Loucy (cell line): ENCODE measurements at regions not wholly inside any gene's neighbourhood (a gene's known extent, or its start where the extent isn't known, plus 50 kb on each side); places are given as distances from the start of the nearest gene placed in this dataset.

Experiments
- H2AFZ ChIP-seq: fragments of 200-600 bp; sonication (generic); 2 replicates; pipeline ENCODE4 v1.6.0; 2016; ENCODE audit warnings: antibody characterized with exemption, mild to moderate bottlenecking, low read length, moderate library complexity
- H3F3A ChIP-seq: fragments of 200-600 bp; 2 replicates; pipeline ENCODE4 v1.6.0; 2016; ENCODE audit warnings: antibody characterized with exemption, low read depth, mild to moderate bottlenecking
- H3K27me3 ChIP-seq: fragments of 200-600 bp; sonication (generic); 2 replicates; pipeline ENCODE4 v1.6.1; 2014; ENCODE audit warnings: low read length, mild to moderate bottlenecking; ENCODE audit not compliant: insufficient read depth, poor library complexity, severe bottlenecking
- H3K36me3 ChIP-seq: fragments of 200-600 bp; sonication (generic); 2 replicates; pipeline ENCODE4 v1.6.1; 2016; ENCODE audit warnings: low read length; ENCODE audit not compliant: insufficient read depth
- H3K4me1 ChIP-seq: fragments of 200-600 bp; sonication (generic); 2 replicates; pipeline ENCODE4 v1.5.1; 2014; ENCODE audit warnings: low read length, mild to moderate bottlenecking; ENCODE audit not compliant: insufficient read depth, poor library complexity, severe bottlenecking
- H3K4me2 ChIP-seq: fragments of 200-600 bp; sonication (generic); 2 replicates; pipeline ENCODE4 v1.6.0; 2014; ENCODE audit warnings: antibody characterized with exemption, low read length, low read depth, mild to moderate bottlenecking; ENCODE audit not compliant: poor library complexity, severe bottlenecking
- H3K4me3 ChIP-seq: fragments of 200-600 bp; sonication (generic); 2 replicates; pipeline ENCODE4 v1.5.1; 2014; ENCODE audit warnings: low read length, mild to moderate bottlenecking, mixed read lengths; ENCODE audit not compliant: poor library complexity, severe bottlenecking
- H3K79me2 ChIP-seq: fragments of 200-600 bp; sonication (generic); 2 replicates; pipeline ENCODE4 v1.6.1; 2014; ENCODE audit warnings: low read length; ENCODE audit not compliant: insufficient read depth
- H3K9ac ChIP-seq: fragments of 200-600 bp; sonication (generic); 2 replicates; pipeline ENCODE4 v1.6.0; 2014; ENCODE audit warnings: mild to moderate bottlenecking, low read depth, low read length, moderate library complexity; ENCODE audit not compliant: poor library complexity, severe bottlenecking
- H3K9me2 ChIP-seq: fragments of 200-600 bp; sonication (generic); replicated peaks from 2 replicates; pipeline ENCODE4 v1.6.1; 2016; ENCODE audit warnings: low read depth, low read length, mixed read lengths
- H3K9me3 ChIP-seq: fragments of 200-600 bp; sonication (generic); 2 replicates; pipeline ENCODE4 v1.6.1; 2014; ENCODE audit warnings: mild to moderate bottlenecking, antibody characterized with exemption, low read length, low read depth; ENCODE audit not compliant: insufficient read depth
- H4K20me1 ChIP-seq: fragments of 200-600 bp; sonication (generic); 2 replicates; pipeline ENCODE4 v1.6.0; 2014; ENCODE audit warnings: antibody characterized with exemption, low read length, mild to moderate bottlenecking; ENCODE audit not compliant: insufficient read depth, poor library complexity, severe bottlenecking
- CTCF ChIP-seq: fragments of 200-600 bp; sonication (generic); conservative IDR thresholded peaks from 2 replicates; pipeline ENCODE4 v1.5.1; 2014; ENCODE audit warnings: mild to moderate bottlenecking, antibody characterized with exemption, low read length
- EZH2phosphoT487 ChIP-seq: fragments of 200-600 bp; IDR thresholded peaks from 2 replicates; pipeline ENCODE4 v1.6.1; 2018; ENCODE audit warnings: antibody characterized with exemption, mild to moderate bottlenecking, moderate library complexity, borderline replicate concordance

- TF ChIP-seq CTCF (no peak), EZH2phosphoT487 (no peak)
- Histone ChIP-seq H4K20me1 (no peaks in the 10 kb centered on the region), H3K79me2 (no peaks in the 10 kb centered on the region), H3K4me1 (no peaks in the 10 kb centered on the region), H3K9me3 (no peaks in the 10 kb centered on the region), H3K27me3 (no peaks in the 10 kb centered on the region), H3K4me3 (no peak overlapping the region), H3K36me3 (no peaks in the 10 kb centered on the region), H3K4me2 (no peak overlapping the region), H3K9me2 (no peaks in the 10 kb centered on the region), H3K9ac (no peak overlapping the region), H2AFZ (no peak overlapping the region), H3F3A (no peaks in the 10 kb centered on the region)
These were observed 84.1 kb downstream of the POM121L12 start for GRCh38 chr7:53119514-53119941.

- TF ChIP-seq CTCF (no peak), EZH2phosphoT487 (no peak)
- H3K4me1 ChIP-seq: no peaks in the 10 kb centered on the region
These were observed 85.9 kb downstream of the POM121L12 start for GRCh38 chr7:53121374-53121773.

GRCh38 chr7:53131697-53132096, 96.3 kb downstream of the POM121L12 start:
- no peak overlapping the region for H3K4me3 ChIP-seq
- no peak for TF ChIP-seq EZH2phosphoT487
- no peak for TF ChIP-seq CTCF
- H3K4me2 ChIP-seq: no peak overlapping the region
- no peaks in the 10 kb centered on the region for H4K20me1 ChIP-seq
- H3K9ac ChIP-seq: no peak overlapping the region
- no peaks in the 10 kb centered on the region for H3F3A ChIP-seq
- H3K36me3 ChIP-seq: no peaks in the 10 kb centered on the region
- no peaks in the 10 kb centered on the region for H3K9me3 ChIP-seq
- no peaks in the 10 kb centered on the region for H3K4me1 ChIP-seq
- H3K9me2 ChIP-seq: no peaks in the 10 kb centered on the region
- H2AFZ ChIP-seq: no peak overlapping the region
- H3K79me2 ChIP-seq: no peaks in the 10 kb centered on the region
- no peaks in the 10 kb centered on the region for H3K27me3 ChIP-seq

More at GRCh38 chr7:53121374-53121773, 85.9 kb downstream of the POM121L12 start:
- Histone ChIP-seq H2AFZ (no peak overlapping the region), H3K4me3 (no peak overlapping the region), H3F3A (no peaks in the 10 kb centered on the region), H3K4me2 (no peak overlapping the region), H3K9me3 (no peaks in the 10 kb centered on the region), H3K27me3 (no peaks in the 10 kb centered on the region), H3K9me2 (no peaks in the 10 kb centered on the region), H4K20me1 (no peaks in the 10 kb centered on the region), H3K9ac (no peak overlapping the region), H3K36me3 (no peaks in the 10 kb centered on the region), H3K79me2 (no peaks in the 10 kb centered on the region)
